Skeletal muscle satellite cell (primary cell): ENCODE measurements at regions not wholly inside any gene's neighbourhood (a gene's known extent, or its start where the extent isn't known, plus 50 kb on each side); places are given as distances from the start of the nearest gene placed in this dataset.

Source experiments
- H3K27me3 ChIP-seq: 2 replicates; pipeline ENCODE4 v1.7.0; 2013; ENCODE audit warnings: low read length; ENCODE audit not compliant: control insufficient read depth, insufficient read depth
- H3K36me3 ChIP-seq: 2 replicates; pipeline ENCODE4 v1.7.0; 2013; ENCODE audit warnings: mild to moderate bottlenecking, control low read depth, low read length; ENCODE audit not compliant: insufficient read depth
- H3K4me1 ChIP-seq: 2 replicates; pipeline ENCODE4 v1.7.0; 2013; ENCODE audit warnings: low read length; ENCODE audit not compliant: control insufficient read depth, insufficient read depth
- H3K4me2 ChIP-seq: 2 replicates; pipeline ENCODE4 v1.7.0; 2013; ENCODE audit warnings: mild to moderate bottlenecking, low read length
- H3K4me3 ChIP-seq: 2 replicates; pipeline ENCODE4 v1.7.0; 2013; ENCODE audit warnings: low read length
- H3K9ac ChIP-seq: 2 replicates; pipeline ENCODE4 v1.7.0; 2013; ENCODE audit warnings: mild to moderate bottlenecking, low read depth, low read length, moderate library complexity
- H3K9me3 ChIP-seq: replicated peaks from 2 replicates; pipeline ENCODE4 v1.7.0; 2013; ENCODE audit warnings: mild to moderate bottlenecking, control low read depth, low read length

DNA sequence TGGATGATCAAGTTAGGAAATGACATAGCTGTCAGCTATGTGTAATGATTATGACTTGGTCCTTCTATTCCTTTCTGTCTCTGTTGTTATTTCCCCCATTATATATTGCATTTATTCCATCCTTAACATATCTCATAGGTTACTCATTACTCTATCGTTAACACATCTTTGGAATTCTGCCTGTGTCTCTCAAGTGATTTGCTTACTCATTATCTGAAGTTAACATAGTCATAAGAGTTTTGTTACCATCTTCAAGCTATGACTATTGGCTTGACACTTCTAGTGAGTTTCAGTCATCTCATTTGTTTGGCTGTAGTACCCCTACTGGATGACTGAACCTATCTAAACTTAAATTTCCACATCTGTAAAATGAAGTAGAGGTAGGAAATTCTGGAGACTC, 286.1 kb upstream of the PPP1R2C start:
- Histone ChIP-seq H3K4me2 (no peak overlapping the region), H3K4me1 (no peaks in the 10 kb centered on the region), H3K27me3 (no peaks in the 10 kb centered on the region), H3K4me3 (no peak overlapping the region), H3K36me3 (no peaks in the 10 kb centered on the region), H3K9ac (no peak overlapping the region), H3K9me3 (peaks cover 3% of the 10 kb centered on the region)

DNA sequence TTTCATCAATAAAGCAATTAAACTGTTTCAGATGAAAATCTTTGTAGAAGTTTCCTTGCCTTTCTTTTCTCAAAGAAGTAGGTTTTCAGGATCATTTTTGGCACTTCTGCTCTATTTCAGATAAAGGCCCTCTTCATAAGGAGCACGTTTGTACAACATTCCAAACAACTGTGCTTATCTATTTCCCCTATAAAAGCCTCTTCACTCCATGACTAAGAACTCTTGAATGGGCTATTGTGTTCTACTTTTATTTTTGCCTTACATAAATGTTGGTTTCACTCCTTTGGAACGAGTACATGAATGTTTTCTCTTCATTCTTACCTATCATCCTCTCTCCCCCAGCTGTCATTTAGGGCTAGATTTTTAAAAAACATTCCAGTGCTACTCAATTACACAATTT, 288.0 kb upstream of the PPP1R2C start:
- no peaks in the 10 kb centered on the region for H3K27me3 ChIP-seq
- H3K9ac ChIP-seq, result no peak overlapping the region
- H3K4me1 ChIP-seq, result no peaks in the 10 kb centered on the region
- no peak overlapping the region for H3K4me3 ChIP-seq
- no peaks in the 10 kb centered on the region for H3K36me3 ChIP-seq
- no peak overlapping the region for H3K4me2 ChIP-seq
- H3K9me3 ChIP-seq, result peaks cover 3% of the 10 kb centered on the region

DNA sequence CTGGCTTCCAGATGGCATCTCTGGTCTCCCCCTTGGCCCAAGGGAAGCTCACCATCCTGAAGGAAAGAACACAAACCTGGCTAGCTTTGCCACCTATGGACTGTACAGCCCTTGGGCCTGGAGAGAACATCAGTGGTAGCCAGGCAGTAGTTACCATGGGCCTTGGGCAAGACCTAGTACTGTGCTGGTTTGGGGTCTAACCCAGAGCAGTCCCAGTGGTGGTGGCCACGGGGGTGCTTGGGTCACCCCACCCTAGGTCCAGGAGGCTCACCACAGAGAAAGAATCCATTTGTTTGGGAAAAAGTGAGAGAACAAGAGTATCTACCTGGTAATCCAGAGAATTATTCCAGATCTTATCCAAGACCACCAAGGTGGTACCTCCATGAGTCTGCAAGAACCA, 290.7 kb upstream of the PPP1R2C start:
- Histone ChIP-seq H3K9ac (no peak overlapping the region), H3K36me3 (no peaks in the 10 kb centered on the region), H3K27me3 (no peaks in the 10 kb centered on the region), H3K9me3 (peaks cover 3% of the 10 kb centered on the region), H3K4me1 (no peaks in the 10 kb centered on the region), H3K4me3 (no peak overlapping the region), H3K4me2 (no peak overlapping the region)

GRCh38 chrX:43083016-43083415, 305.1 kb upstream of the PPP1R2C start:
- Histone ChIP-seq H3K4me2 (no peak overlapping the region), H3K9me3 (peaks cover 3% of the 10 kb centered on the region), H3K27me3 (no peaks in the 10 kb centered on the region), H3K9ac (no peak overlapping the region), H3K4me1 (no peaks in the 10 kb centered on the region), H3K4me3 (no peak overlapping the region), H3K36me3 (no peaks in the 10 kb centered on the region)

DNA sequence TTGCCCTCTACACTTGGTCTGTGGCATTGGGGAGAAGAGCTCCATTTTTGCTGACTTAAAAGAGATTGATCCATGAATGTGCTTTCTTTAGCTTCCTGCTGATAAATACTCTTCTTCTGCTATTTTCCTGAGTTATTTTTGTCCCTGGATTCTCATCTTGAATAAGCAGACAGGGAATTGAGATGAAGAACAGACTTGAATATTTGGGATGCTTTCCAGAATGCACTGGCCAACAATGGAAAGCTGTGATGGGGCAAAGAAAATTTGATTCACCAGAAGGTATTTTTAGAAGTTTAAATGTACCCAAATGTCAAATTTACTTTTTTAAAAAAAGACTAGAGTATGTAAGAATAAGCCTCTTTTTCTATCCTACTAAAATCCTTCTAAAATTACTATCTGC, 309.9 kb upstream of the PPP1R2C start:
- H3K4me2 ChIP-seq, result no peak overlapping the region
- no peaks in the 10 kb centered on the region for H3K27me3 ChIP-seq
- H3K4me1 ChIP-seq, result no peaks in the 10 kb centered on the region
- no peak overlapping the region for H3K4me3 ChIP-seq
- no peak overlapping the region for H3K9ac ChIP-seq
- H3K36me3 ChIP-seq, result no peaks in the 10 kb centered on the region
- H3K9me3 ChIP-seq, result peaks cover 3% of the 10 kb centered on the region

- no peaks in the 10 kb centered on the region for H3K36me3 ChIP-seq
- H3K27me3 ChIP-seq, result no peaks in the 10 kb centered on the region
- no peak overlapping the region for H3K9ac ChIP-seq
- H3K9me3 ChIP-seq, result no peaks in the 10 kb centered on the region
- no peak overlapping the region for H3K4me2 ChIP-seq
- H3K4me3 ChIP-seq, result no peak overlapping the region
- H3K4me1 ChIP-seq, result no peaks in the 10 kb centered on the region
Measured at GRCh38 chrX:43096830-43097229, 318.9 kb upstream of the PPP1R2C start.

GRCh38 chrX:43106009-43106408, 328.0 kb upstream of the PPP1R2C start:
- Histone ChIP-seq H3K4me2 (no peak overlapping the region), H3K9ac (no peak overlapping the region), H3K4me1 (no peaks in the 10 kb centered on the region), H3K9me3 (no peaks in the 10 kb centered on the region), H3K27me3 (peaks cover under 1% of the 10 kb centered on the region), H3K36me3 (no peaks in the 10 kb centered on the region), H3K4me3 (no peak overlapping the region)

DNA sequence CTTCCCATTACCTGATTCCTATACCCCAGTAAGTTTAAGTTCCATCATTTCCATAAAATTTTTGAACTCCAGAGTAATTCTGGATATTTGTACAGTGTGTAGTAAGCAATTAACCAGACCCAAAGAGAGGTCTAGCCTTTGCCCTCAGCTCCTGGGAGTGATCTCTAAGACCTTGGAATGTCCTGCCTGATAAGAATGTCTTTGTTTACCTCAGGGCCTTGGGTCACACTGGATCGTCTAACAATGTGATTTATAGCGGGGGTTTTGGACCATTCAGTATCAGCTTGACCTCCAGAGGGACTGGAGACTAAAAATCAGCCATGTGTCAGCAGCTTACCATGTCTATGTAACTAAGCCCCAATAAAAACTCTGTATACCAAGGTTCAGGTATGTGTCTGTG, 330.9 kb upstream of the PPP1R2C start:
- no peak overlapping the region for H3K4me3 ChIP-seq
- no peaks in the 10 kb centered on the region for H3K9me3 ChIP-seq
- peaks cover 4% of the 10 kb centered on the region for H3K27me3 ChIP-seq
- no peaks in the 10 kb centered on the region for H3K4me1 ChIP-seq
- no peak overlapping the region for H3K9ac ChIP-seq
- H3K36me3 ChIP-seq, result no peaks in the 10 kb centered on the region
- no peak overlapping the region for H3K4me2 ChIP-seq

DNA sequence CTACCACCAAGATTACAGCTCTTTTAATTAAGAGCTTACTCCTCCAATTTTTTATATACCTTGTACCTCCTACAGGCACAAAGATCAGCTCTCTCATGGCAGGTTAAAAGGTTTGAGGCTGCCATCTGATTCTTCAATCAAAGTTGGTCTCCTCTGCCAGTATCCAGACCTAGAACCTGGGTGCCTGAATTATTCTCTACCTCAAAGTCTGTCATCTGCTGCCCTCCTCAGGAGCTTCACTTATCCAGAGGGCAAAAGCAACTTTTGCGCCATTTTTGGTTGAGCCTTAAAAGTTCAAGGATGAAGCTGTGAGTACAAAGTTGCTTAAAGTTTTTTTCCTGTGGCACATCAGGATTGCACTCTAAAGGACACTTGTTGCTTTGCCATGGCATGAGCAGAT, 343.7 kb upstream of the PPP1R2C start:
- H3K4me3 ChIP-seq, result no peak overlapping the region
- no peaks in the 10 kb centered on the region for H3K4me1 ChIP-seq
- H3K9me3 ChIP-seq, result no peaks in the 10 kb centered on the region
- H3K27me3 ChIP-seq, result no peaks in the 10 kb centered on the region
- no peak overlapping the region for H3K9ac ChIP-seq
- no peaks in the 10 kb centered on the region for H3K36me3 ChIP-seq
- H3K4me2 ChIP-seq, result no peak overlapping the region

GRCh38 chrX:43139645-43140044, 361.7 kb upstream of the PPP1R2C start:
- Histone ChIP-seq H3K9ac (no peak overlapping the region), H3K4me3 (no peak overlapping the region), H3K4me1 (no peaks in the 10 kb centered on the region), H3K4me2 (no peak overlapping the region), H3K9me3 (no peaks in the 10 kb centered on the region), H3K36me3 (no peaks in the 10 kb centered on the region), H3K27me3 (no peaks in the 10 kb centered on the region)

GRCh38 chrX:43140582-43140981, 362.6 kb upstream of the PPP1R2C start:
- Histone ChIP-seq H3K27me3 (no peaks in the 10 kb centered on the region), H3K4me2 (no peak overlapping the region), H3K9ac (no peak overlapping the region), H3K36me3 (no peaks in the 10 kb centered on the region), H3K9me3 (no peaks in the 10 kb centered on the region), H3K4me1 (no peaks in the 10 kb centered on the region), H3K4me3 (no peak overlapping the region)

DNA sequence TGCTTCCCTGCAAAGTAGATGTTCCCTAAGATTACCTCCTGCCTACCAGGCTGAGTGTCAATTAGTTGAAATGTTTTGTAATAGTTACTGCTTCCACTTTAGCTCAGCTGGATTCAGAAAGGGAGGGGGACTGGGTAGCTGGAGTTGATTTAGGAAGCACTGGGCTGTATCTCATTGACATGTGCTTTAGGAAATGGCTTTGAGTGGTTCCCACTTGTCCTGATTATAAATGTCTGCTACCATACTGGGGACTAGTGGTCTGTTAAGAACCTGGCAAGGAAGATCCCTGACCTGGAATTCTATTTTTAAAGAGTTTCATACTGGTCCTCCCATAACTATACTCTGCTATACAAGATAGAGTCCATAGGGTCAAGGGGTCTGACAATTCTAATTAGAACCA, 363.9 kb upstream of the PPP1R2C start:
- Histone ChIP-seq H3K4me3 (no peak overlapping the region), H3K36me3 (no peaks in the 10 kb centered on the region), H3K9ac (no peak overlapping the region), H3K4me1 (no peaks in the 10 kb centered on the region), H3K4me2 (no peak overlapping the region), H3K27me3 (no peaks in the 10 kb centered on the region), H3K9me3 (no peaks in the 10 kb centered on the region)
